ENCODE measurements at regions not wholly inside any gene's neighbourhood (a gene's known extent, or its start where the extent isn't known, plus 50 kb on each side); places are given as distances from the start of the nearest gene placed in this dataset.

GRCh38 chr3:75982151-75982550 is 196.8 kb upstream of the ZNF717 start:
- no peaks in the 10 kb centered on the region for H3K36me3 Mint-ChIP-seq (ENCODE audit: low read depth)
- DNase-seq (ENCODE audit: low spot score), result no peak
- H3K9me3 Mint-ChIP-seq (ENCODE audit: low read depth), result peaks cover 6% of the 10 kb centered on the region
- H3K27me3 Mint-ChIP-seq (ENCODE audit: low read depth), result no peaks in the 10 kb centered on the region
- no peaks in the 10 kb centered on the region for H3K4me1 Mint-ChIP-seq (ENCODE audit: low read depth)
- no peak overlapping the region for H3K4me3 Mint-ChIP-seq (ENCODE audit: unreplicated experiment)
- no peak overlapping the region for H3K27ac Mint-ChIP-seq (ENCODE audit: unreplicated experiment)
- no peak for TF ChIP-seq CTCF (IDR thresholded peaks at IDR 0.05)

- peaks cover 6% of the 10 kb centered on the region for H3K9me3 Mint-ChIP-seq (ENCODE audit: low read depth)
- no peaks in the 10 kb centered on the region for H3K4me1 Mint-ChIP-seq (ENCODE audit: low read depth)
- no peak overlapping the region for H3K27ac Mint-ChIP-seq (ENCODE audit: unreplicated experiment)
- H3K27me3 Mint-ChIP-seq (ENCODE audit: low read depth), result no peaks in the 10 kb centered on the region
- DNase-seq (ENCODE audit: low spot score), result no peak
- no peaks in the 10 kb centered on the region for H3K36me3 Mint-ChIP-seq (ENCODE audit: low read depth)
- no peak overlapping the region for H3K4me3 Mint-ChIP-seq (ENCODE audit: unreplicated experiment)
- TF ChIP-seq CTCF (IDR thresholded peaks at IDR 0.05), result no peak
Observed at GRCh38 chr3:75983111-75983510, 197.8 kb upstream of the ZNF717 start.

- DNase-seq (ENCODE audit: low spot score), result no peak
- Mint-ChIP-seq H3K9me3 (ENCODE audit: low read depth) (peaks cover 6% of the 10 kb centered on the region), H3K27me3 (ENCODE audit: low read depth) (peaks cover 3% of the 10 kb centered on the region), H3K36me3 (ENCODE audit: low read depth) (no peaks in the 10 kb centered on the region), H3K4me1 (ENCODE audit: low read depth) (no peaks in the 10 kb centered on the region), H3K27ac (ENCODE audit: unreplicated experiment) (no peak overlapping the region), H3K4me3 (ENCODE audit: unreplicated experiment) (no peak overlapping the region)
- TF ChIP-seq CTCF (IDR thresholded peaks at IDR 0.05), result no peak
Observed at GRCh38 chr3:75983609-75984290, 198.4 kb upstream of the ZNF717 start.

- H3K4me1 Mint-ChIP-seq (ENCODE audit: low read depth), result no peaks in the 10 kb centered on the region
- H3K9me3 Mint-ChIP-seq (ENCODE audit: low read depth), result peaks cover 6% of the 10 kb centered on the region
- no peak for DNase-seq (ENCODE audit: low spot score)
- no peaks in the 10 kb centered on the region for H3K36me3 Mint-ChIP-seq (ENCODE audit: low read depth)
- TF ChIP-seq CTCF (IDR thresholded peaks at IDR 0.05), result no peak
- H3K27ac Mint-ChIP-seq (ENCODE audit: unreplicated experiment), result no peak overlapping the region
- H3K27me3 Mint-ChIP-seq (ENCODE audit: low read depth), result peaks cover 3% of the 10 kb centered on the region
- no peak overlapping the region for H3K4me3 Mint-ChIP-seq (ENCODE audit: unreplicated experiment)
Observed at GRCh38 chr3:75985432-75985831, 200.1 kb upstream of the ZNF717 start.

- Mint-ChIP-seq H3K9me3 (ENCODE audit: low read depth) (peaks cover under 1% of the 10 kb centered on the region), H3K4me3 (ENCODE audit: unreplicated experiment) (no peak overlapping the region), H3K27ac (ENCODE audit: unreplicated experiment) (no peak overlapping the region), H3K27me3 (ENCODE audit: low read depth) (peaks cover 3% of the 10 kb centered on the region), H3K36me3 (ENCODE audit: low read depth) (no peaks in the 10 kb centered on the region), H3K4me1 (ENCODE audit: low read depth) (no peaks in the 10 kb centered on the region)
- TF ChIP-seq CTCF (IDR thresholded peaks at IDR 0.05), result no peak
- DNase-seq (ENCODE audit: low spot score), result no peak
Observed at GRCh38 chr3:76010252-76010651, 224.9 kb upstream of the ZNF717 start.

Data from chondrocyte (in vitro differentiated cells).